A549 (cell line): ENCODE measurements at regions not wholly inside any gene's neighbourhood (a gene's known extent, or its start where the extent isn't known, plus 50 kb on each side); places are given as distances from the start of the nearest gene placed in this dataset.

Experiments
- BHLHE40 ChIP-seq: IDR thresholded peaks from 2 replicates; pipeline ENCODE4 v1.6.1; 2012; ENCODE audit warnings: low read depth, low read length, inconsistent platforms
- CHD4 ChIP-seq: fragments of 200-600 bp; sonication (generic); IDR thresholded peaks from 2 replicates; pipeline ENCODE4 v1.6.1; 2016; ENCODE audit warnings: antibody characterized with exemption, mild to moderate bottlenecking, borderline replicate concordance
- EP300 ChIP-seq, 2 experiments: fragments of >200 bp; sonication (Bioruptor Twin); formaldehyde crosslinking; IDR thresholded peaks; 2 replicates in 1 of 2; 3 replicates in 1 of 2; pipeline ENCODE4 v1.6.1; 2016 to 2017
- JUNB ChIP-seq: fragments of >200 bp; sonication (Bioruptor Twin); formaldehyde crosslinking; IDR thresholded peaks from 2 replicates; pipeline ENCODE4 v1.6.1; 2016
- KDM1A ChIP-seq: fragments of 200-600 bp; sonication (generic); IDR thresholded peaks from 2 replicates; pipeline ENCODE4 v1.6.1; 2016; ENCODE audit warnings: low read depth, mild to moderate bottlenecking
- NR3C1 ChIP-seq: fragments of >200 bp; sonication (Bioruptor Twin); formaldehyde crosslinking; IDR thresholded peaks from 3 replicates; pipeline ENCODE4 v1.6.1; 2017
- POLR2A ChIP-seq: IDR thresholded peaks from 2 replicates; pipeline ENCODE4 v1.6.1; 2012; ENCODE audit warnings: mild to moderate bottlenecking, low read length
- RFX5 ChIP-seq: fragments of 450-650 bp; IDR thresholded peaks from 2 replicates; pipeline ENCODE4 v1.7.1; 2014; ENCODE audit warnings: antibody characterized with exemption, mild to moderate bottlenecking, moderate library complexity
- RNF2 ChIP-seq: fragments of 200-600 bp; sonication (generic); IDR thresholded peaks from 2 replicates; pipeline ENCODE4 v1.6.1; 2016; ENCODE audit warnings: low read depth, mild to moderate bottlenecking, antibody characterized with exemption, moderate library complexity, borderline replicate concordance
- TFCP2L1 ChIP-seq: fragments of 250-450 bp; sonication (Bioruptor Pico); IDR thresholded peaks from 2 replicates; pipeline ENCODE4 v1.5.0; 2021; ENCODE audit warnings: mild to moderate bottlenecking
- USF2 ChIP-seq: fragments of 450-650 bp; IDR thresholded peaks from 2 replicates; pipeline ENCODE4 v1.6.1; 2014; ENCODE audit warnings: antibody characterized with exemption
- TF ChIP-seq, protein P1 (sequence below): fragments of >200 bp; sonication (Bioruptor Twin); formaldehyde crosslinking; IDR thresholded peaks from 3 replicates; pipeline ENCODE4 v1.5.1; 2016
- TF ChIP-seq, protein P2 (sequence below): fragments of 250-450 bp; sonication (Bioruptor Pico); IDR thresholded peaks from 2 replicates; pipeline ENCODE4 v1.5.0; 2021; ENCODE audit warnings: mild to moderate bottlenecking, moderate library complexity, borderline replicate concordance
- TF ChIP-seq, protein P3 (sequence below): fragments of 200-600 bp; sonication (generic); IDR thresholded peaks from 2 replicates; pipeline ENCODE4 v1.6.1; 2016; ENCODE audit warnings: antibody characterized with exemption, mild to moderate bottlenecking, moderate library complexity

DNA sequence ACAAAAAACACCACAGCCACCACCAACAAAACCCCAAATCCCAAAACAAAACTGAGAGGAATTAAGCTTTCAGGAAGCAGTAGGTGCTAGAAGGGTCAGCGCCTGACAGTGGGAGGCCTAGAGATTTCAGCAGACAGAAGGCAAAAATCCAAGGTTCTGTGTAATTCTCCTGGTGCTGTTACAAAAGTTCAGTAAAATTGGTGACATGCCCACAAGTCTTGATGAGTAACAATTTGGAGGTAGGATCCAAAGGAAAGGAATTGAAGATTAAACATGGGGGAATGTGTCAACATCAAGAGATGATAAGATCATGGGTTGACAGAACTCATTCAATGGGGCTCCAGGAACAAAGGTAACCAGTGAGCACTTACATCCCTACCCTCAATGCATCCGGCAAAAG is 653.8 kb upstream of the CPEB2 start:
- TF ChIP-seq, protein P1, sequence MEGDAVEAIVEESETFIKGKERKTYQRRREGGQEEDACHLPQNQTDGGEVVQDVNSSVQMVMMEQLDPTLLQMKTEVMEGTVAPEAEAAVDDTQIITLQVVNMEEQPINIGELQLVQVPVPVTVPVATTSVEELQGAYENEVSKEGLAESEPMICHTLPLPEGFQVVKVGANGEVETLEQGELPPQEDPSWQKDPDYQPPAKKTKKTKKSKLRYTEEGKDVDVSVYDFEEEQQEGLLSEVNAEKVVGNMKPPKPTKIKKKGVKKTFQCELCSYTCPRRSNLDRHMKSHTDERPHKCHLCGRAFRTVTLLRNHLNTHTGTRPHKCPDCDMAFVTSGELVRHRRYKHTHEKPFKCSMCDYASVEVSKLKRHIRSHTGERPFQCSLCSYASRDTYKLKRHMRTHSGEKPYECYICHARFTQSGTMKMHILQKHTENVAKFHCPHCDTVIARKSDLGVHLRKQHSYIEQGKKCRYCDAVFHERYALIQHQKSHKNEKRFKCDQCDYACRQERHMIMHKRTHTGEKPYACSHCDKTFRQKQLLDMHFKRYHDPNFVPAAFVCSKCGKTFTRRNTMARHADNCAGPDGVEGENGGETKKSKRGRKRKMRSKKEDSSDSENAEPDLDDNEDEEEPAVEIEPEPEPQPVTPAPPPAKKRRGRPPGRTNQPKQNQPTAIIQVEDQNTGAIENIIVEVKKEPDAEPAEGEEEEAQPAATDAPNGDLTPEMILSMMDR: no peak
- TF ChIP-seq CHD4 (no peak), POLR2A (no peak), TFCP2L1 (CRISPR knock-in tag) (no peak), USF2 (no peak), NR3C1 (no peak), EP300 (IDR thresholded peaks at IDR 0.05) (no peak), RFX5 (no peak), BHLHE40 (no peak), KDM1A (no peak), RNF2 (no peak), JUNB (no peak)
- TF ChIP-seq, protein P2, sequence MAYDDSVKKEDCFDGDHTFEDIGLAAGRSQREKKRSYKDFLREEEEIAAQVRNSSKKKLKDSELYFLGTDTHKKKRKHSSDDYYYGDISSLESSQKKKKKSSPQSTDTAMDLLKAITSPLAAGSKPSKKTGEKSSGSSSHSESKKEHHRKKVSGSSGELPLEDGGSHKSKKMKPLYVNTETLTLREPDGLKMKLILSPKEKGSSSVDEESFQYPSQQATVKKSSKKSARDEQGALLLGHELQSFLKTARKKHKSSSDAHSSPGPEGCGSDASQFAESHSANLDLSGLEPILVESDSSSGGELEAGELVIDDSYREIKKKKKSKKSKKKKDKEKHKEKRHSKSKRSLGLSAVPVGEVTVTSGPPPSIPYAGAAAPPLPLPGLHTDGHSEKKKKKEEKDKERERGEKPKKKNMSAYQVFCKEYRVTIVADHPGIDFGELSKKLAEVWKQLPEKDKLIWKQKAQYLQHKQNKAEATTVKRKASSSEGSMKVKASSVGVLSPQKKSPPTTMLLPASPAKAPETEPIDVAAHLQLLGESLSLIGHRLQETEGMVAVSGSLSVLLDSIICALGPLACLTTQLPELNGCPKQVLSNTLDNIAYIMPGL (CRISPR knock-in tag): no peak
- TF ChIP-seq, protein P3, sequence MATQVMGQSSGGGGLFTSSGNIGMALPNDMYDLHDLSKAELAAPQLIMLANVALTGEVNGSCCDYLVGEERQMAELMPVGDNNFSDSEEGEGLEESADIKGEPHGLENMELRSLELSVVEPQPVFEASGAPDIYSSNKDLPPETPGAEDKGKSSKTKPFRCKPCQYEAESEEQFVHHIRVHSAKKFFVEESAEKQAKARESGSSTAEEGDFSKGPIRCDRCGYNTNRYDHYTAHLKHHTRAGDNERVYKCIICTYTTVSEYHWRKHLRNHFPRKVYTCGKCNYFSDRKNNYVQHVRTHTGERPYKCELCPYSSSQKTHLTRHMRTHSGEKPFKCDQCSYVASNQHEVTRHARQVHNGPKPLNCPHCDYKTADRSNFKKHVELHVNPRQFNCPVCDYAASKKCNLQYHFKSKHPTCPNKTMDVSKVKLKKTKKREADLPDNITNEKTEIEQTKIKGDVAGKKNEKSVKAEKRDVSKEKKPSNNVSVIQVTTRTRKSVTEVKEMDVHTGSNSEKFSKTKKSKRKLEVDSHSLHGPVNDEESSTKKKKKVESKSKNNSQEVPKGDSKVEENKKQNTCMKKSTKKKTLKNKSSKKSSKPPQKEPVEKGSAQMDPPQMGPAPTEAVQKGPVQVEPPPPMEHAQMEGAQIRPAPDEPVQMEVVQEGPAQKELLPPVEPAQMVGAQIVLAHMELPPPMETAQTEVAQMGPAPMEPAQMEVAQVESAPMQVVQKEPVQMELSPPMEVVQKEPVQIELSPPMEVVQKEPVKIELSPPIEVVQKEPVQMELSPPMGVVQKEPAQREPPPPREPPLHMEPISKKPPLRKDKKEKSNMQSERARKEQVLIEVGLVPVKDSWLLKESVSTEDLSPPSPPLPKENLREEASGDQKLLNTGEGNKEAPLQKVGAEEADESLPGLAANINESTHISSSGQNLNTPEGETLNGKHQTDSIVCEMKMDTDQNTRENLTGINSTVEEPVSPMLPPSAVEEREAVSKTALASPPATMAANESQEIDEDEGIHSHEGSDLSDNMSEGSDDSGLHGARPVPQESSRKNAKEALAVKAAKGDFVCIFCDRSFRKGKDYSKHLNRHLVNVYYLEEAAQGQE: no peak
